CD4-positive, alpha-beta T cell treated with Interleukin-12 subunit alpha and Interleukin-12 subunit beta, for 1 hour (primary cell): ENCODE measurements at regions not wholly inside any gene's neighbourhood (a gene's known extent, or its start where the extent isn't known, plus 50 kb on each side); places are given as distances from the start of the nearest gene placed in this dataset.
"Not testable (repeated sequence)": the region's sequence is repeated elsewhere in the genome, so short reads cannot be mapped to it uniquely, and the experiment has no call there.

Experiments used
- DNase-seq: peaks from one replicate; pipeline ENCODE4 v3.0.0-alpha.2; 2020

DNA sequence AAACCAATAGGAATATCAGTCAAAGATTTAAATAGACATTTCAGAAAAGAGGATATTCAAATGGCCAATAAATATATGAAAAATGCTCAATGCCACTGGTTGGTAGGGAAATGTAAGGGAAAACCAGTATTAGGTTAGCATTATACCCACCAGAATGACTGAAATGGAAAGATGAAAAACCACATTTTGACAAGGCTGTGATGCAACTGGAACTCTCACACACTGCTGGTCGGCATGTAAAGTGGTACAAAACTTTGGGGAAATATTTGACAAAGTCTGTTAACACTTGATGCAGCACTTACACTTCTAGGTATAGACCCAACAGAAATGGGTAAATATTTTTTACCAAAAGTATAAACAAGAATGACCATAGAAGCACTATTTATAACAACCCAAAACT is 163.2 kb upstream of the C14orf180 start:
- DNase-seq = no peak

DNA sequence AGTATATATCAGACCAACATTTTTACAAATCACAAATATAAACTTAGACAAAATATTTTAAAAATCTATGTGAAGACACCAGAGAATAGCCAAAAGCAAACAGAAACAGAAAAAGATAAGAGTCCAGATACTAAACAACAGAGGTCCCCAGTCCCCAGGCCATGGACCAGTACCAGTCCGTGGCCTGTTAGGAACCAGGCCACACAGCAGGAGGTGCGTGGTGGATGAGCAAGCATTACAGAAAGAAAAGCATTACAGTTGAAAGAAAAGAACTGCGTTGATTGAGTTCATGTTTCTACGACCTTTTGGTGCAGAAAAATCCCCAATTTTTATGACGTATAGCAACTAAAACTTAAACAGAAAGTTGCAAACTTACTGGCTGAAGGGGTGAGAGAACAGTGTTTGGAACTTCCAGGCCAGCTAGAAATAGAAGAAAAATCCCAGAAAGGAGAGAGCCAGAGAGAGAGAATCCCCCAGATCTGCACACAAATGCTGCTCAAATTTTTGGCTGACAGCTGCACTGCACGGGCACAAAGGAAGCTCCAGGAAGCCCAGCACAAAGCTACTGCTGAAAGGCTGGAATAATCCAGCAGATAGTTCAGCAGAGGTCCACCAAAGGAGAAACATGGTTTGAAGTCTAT is 159.6 kb upstream of the C14orf180 start:
- DNase-seq = no peak

GRCh38 chr14:104420523-104420922 is 159.0 kb upstream of the C14orf180 start:
- DNase-seq = not testable (repeated sequence)

GRCh38 chr14:104420990-104421389 is 158.6 kb upstream of the C14orf180 start:
- no peak for DNase-seq

DNA sequence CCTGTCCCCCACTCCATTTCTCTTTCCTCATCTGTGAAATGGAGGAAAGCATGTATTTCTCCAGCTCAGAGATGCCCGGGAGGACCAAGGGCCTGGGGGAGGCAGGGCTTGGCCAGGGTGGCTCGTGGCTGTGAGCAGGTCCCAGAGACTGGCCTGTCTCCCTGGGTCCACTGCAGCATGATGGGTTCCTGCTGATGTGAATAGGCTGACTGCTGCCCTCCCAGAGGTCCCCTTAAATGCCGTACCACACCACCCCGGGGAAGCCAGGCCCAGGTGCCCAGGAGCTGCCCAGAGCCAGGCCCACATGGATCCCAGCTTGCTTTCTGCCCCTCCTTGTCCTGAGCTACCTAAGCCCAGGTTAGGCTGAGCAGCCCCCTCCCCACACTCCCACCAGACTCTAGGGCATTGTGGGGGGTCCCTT is 158.2 kb upstream of the C14orf180 start:
- DNase-seq = no peak

DNA sequence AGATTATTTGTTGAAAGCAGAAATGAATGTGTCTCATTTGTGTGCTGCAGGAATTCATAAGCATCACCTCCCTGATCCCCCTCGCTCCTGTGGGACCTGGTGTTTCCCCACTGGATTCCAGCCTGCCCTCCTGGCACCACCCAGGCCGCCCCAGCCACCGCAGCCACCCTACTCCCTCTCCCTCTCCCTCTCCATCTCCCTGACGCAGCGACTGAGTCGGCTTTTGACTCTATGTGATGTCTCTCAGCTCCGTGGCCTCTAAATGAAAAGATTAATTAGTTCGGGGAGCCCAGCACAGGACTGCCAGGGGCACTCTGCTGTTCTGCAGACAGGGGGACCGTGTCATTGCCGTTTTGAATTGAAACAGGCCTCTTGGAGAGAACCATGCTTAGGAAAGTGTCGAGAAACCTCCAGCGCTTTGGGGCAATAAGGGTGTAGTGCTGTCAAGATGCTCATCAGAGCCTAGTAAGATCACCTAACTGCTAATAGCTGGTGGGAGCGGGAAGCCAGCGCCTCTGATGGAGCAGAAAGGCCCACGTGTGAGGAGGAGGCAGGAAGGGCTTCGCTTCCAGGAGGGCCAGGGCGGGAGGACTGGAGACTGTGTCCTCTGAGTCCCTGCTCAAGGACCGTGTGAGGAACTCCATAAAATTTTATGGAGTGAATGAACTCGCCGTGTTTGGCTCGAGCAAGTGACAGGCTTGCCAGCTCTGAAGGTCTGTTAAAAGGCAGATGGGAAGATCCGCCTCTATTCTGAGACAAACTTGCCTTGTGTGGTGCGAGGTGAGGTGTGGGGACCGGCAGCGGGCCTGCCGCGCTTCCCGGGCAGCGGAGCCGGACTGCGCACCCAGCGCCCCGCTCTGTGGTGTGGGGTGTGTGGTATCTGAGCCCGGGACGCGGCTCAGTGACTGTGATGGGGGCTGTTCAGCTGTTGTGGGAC is 157.4 kb upstream of the C14orf180 start:
- DNase-seq = no peak

DNA sequence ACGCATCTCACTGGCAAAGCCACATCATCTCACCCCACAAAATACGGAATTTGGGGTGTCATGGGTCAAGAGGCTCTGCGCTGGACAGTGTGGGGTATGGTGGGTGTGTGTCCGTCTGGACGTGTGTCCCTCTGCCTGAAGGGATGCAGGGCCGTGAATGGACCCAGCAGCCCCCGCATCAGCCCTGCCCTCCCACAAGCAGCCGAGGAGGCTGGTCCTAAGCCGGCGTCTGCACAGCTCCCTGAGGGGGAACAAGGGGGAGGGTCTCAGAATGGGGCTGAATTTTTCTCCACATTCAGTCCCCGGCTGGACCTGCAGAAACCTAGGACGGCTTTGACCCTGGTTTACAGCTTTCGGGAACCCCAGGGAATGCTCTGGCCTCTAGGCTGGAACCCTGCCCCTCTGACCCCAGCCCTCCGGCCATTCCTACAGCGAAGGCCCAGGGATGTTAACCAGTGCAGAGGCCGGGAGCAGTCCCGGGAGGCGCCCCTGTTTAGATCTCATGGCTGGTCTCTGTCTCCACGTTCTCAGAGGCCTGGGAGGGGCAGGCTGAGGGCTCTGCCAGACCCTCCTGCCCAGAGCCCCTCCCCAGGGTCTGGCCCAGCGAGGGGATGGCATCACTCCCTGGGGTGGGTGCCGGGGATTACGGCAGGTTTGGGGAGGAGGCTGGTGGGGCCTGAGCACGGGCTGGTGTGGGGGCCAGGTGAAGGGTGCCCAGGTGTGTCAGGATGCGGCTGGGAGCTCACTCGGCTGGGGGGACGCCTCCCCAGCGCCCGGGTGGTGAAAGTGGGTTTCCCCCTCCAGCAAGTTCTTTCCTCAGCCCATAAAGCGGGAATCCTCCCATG is 156.5 kb upstream of the C14orf180 start:
- DNase-seq = no peak

- DNase-seq = no peak
These were observed 155.7 kb upstream of the C14orf180 start for GRCh38 chr14:104423701-104424405.

DNA sequence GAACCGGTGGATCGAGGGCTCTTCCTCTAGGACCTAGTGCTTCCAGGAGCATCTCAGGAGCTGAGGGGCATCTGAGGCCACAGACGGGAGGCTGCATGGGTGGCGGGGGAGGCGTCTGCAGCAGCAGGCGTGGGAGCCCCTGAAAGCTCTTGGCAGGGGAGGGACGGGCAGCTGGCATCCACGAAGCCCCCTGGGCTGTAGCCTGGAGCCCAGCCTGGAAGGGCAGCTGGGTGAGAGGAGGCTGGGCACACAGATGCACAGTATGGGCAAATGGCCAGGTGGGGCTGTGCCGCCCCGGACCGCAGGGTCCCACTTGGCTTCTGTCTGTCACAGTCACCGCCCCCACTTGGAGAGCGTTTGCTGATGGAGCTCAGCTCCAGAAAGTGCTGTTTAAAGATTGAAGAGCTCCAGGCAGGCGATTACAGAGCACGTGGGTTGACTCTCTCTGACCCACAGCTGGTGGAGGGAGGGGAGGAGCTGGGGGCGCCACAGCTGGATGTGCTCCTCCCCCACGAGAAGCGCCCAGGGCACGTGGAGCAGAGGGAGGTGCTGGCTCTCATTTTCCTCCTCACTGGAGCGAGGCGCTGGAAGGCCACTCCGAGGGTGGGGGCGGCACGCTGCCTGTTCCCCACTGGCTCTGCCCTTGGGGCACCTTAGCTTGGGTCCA is 155.0 kb upstream of the C14orf180 start:
- no peak for DNase-seq

DNA sequence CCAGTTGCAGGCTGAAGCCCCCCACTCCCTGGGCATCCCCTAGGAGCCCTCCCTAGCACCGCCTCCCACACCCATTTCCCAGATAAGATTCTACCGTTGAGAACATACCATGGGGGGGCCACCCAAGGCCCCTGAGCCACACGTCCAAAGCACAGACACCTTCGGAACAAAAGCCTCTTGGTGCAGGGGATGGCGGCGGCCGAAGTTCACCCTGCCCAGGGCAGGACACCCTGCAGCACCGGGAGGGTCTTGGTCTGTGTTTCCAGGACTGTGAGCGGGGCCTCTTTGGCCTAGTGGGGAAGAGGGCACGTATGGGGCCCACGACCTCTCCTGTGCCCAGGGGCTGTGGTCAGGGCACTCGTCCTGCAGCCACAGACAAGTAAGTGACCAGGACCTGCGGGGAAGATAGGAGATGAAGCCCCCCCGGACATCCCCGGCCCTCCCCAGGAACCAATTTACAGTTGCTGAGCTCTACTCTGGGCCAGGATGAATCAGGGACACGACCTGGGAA is 154.3 kb upstream of the C14orf180 start:
- no peak for DNase-seq

- DNase-seq = no peak
These were observed 153.6 kb upstream of the C14orf180 start for GRCh38 chr14:104425763-104426646.

DNA sequence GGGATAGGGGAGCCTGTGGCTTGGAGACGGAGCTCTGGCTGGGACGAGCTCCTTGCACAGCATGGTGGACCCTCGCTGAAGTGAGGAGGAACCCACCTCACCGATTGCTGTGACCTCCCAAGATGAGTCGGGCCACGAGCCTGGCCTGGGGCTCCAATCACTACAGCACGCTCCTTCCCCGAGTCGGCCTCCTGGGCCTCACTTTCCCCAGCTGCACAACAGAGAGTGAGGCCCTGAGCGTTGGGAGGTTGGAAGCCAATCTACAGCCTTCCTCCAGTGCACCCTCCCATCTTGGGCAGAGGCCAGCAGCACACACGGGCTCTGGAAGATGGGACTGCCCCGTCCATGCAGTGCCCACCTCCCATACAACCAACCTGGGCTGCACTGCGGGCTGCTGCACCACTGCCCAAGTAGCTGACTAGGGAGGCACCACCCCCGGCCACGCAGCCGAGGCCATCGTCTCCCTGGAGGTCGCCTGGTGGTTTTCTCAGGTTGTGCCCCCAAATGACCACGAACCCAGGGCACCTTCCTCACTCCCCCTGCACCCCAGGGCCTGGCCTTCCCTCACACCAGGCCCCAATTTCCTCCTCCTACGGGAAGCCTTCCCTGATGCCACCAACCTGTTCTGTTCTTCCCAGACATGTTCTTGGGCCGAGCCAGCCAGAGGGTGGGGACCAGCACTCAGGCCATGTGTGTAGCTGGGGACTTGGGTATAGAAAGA is 152.3 kb upstream of the C14orf180 start:
- no peak for DNase-seq

- no peak for DNase-seq
These were observed 151.2 kb upstream of the C14orf180 start for GRCh38 chr14:104428333-104428851.

DNA sequence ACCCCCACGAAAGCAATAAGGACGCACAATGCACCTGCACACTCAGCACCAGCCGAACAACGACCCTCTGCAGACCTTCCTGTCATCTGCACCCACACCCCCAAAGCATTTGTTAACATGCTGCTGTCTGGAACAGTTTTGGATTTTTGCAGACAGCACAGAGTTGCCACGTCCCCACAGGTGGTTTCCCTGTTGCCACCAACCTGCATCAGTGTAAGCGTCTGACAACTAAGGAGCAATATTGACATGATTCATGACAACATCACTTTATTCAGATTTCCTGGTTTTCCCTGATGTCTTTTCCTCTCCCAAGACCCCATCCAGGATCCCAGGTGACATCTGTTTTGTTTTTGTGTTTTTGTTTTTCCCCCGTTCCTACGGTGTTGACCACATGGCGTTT is 150.7 kb upstream of the C14orf180 start:
- no peak for DNase-seq

DNA sequence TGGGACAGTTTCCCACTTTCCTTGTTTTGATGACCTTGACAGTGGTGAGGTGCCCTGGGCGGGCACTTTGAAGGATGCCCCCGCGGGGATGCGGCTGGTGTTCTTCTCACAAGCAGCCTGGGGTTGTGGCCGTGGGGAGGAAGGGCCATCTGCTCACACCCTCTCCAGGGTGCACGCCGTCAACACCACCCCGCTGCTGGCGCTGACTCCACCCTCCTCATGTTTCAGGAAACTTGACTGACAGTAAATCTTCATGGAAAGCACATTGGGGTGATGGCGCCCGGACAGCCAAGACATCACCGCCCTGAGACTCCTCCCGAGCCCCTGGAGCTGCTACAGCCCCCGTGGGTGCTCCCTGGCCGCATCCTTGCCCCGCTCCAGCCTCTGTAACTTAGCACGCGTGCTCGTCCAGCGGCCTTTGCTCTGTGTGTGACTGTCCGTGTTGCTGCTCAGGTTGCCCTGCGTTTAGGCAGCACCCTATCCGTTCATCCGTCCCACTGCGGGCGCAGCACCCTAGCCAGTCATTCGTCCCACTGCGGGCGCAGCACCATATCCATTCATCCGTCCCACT is 150.2 kb upstream of the C14orf180 start:
- no peak for DNase-seq

GRCh38 chr14:104431351-104431928 is 148.1 kb upstream of the C14orf180 start:
- DNase-seq = no peak

DNA sequence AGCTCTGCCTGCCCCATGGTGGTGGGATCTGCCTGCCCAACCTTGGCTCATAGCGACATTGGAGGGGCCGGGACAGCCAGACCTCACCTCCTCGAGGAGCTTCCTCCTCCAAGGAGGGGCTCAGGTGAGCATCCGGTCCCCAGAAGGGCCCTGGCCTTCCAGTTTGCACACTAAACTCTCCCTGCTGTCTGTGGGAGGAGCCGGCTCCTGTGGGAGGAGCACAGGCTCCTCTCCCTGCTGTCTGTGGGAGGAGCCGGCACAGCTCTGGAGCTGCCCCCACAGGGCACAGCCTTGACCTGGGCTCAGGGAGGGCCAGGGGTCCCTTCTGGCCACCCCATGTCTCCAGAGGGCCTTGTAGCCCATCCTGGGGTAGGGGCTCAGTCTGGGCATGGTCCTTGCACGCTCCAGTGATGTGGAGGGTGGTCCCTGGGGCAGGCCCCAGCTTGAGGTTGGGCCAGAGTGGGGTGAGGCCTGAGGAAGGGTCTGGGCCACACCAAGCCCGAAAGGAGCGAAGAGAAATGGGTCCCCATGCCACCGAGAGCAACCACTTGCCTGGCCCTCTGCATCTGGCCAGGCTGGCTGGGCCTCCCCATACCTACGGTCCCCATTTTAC is 147.5 kb upstream of the C14orf180 start:
- no peak for DNase-seq

GRCh38 chr14:104432611-104433231 is 146.8 kb upstream of the C14orf180 start:
- DNase-seq = no peak
